ENCODE measurements at regions not wholly inside any gene's neighbourhood (a gene's known extent, or its start where the extent isn't known, plus 50 kb on each side); places are given as distances from the start of the nearest gene placed in this dataset.
"Not testable (repeated sequence)": the region's sequence is repeated elsewhere in the genome, so short reads cannot be mapped to it uniquely, and the experiment has no call there.

DNA sequence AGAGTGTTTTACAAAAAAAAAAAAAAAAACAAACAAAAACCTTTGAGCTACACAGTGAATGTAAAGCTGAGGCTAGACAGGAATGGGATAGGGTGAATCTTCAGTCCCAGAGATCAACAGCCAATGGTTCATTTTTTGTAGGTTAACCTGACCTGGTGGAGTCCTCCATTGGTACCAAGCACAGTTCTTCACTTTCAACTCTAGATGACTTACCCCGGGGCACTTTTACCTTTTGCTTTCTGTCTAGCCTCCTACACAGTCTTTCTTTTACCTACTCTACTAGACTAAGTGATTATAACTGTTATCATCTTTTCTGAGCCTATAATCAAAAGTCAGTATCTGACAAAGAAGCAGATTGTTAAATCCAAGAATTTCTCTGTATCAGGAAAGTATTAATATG is 50.9 kb downstream of the ANXA2R start:
- TF ChIP-seq EZH2 (IDR thresholded peaks at IDR 0.05) (no peak), POLR2AphosphoS5 (IDR thresholded peaks at IDR 0.05; ENCODE audit: borderline replicate concordance, low read depth, low read length) (no peak), FOXP2 (optimal IDR thresholded peaks at IDR 0.05; ENCODE audit: control extremely low read depth, extremely low read length, insufficient read depth) (no peak)
- Histone ChIP-seq H3K4me3 (no peak overlapping the region), H3K36me3 (ENCODE audit: insufficient read depth, low read length) (no peaks in the 10 kb centered on the region), H3K9ac (ENCODE audit: insufficient read length) (no peak overlapping the region), H3K27ac (no peak overlapping the region), H3K9me3 (ENCODE audit: low read depth, low read length) (no peaks in the 10 kb centered on the region)
- no peak for DNase-seq (ENCODE audit: low read depth, low spot score)

- no peaks in the 10 kb centered on the region for H3K9me3 ChIP-seq (ENCODE audit: low read depth, low read length)
- no peak for DNase-seq (ENCODE audit: low read depth, low spot score)
- H3K4me3 ChIP-seq = no peak overlapping the region
- H3K36me3 ChIP-seq (ENCODE audit: insufficient read depth, low read length) = no peaks in the 10 kb centered on the region
- TF ChIP-seq EZH2 (IDR thresholded peaks at IDR 0.05) (no peak), POLR2AphosphoS5 (IDR thresholded peaks at IDR 0.05; ENCODE audit: borderline replicate concordance, low read depth, low read length) (no peak), FOXP2 (optimal IDR thresholded peaks at IDR 0.05; ENCODE audit: control extremely low read depth, extremely low read length, insufficient read depth) (no peak)
- no peak overlapping the region for H3K9ac ChIP-seq (ENCODE audit: insufficient read length)
- no peak overlapping the region for H3K27ac ChIP-seq
Observed at GRCh38 chr5:42988568-42988967, 51.6 kb downstream of the ANXA2R start.

GRCh38 chr5:42985129-42986037 is 54.7 kb downstream of the ANXA2R start:
- no peaks in the 10 kb centered on the region for H3K9me3 ChIP-seq (ENCODE audit: low read depth, low read length)
- H3K9ac ChIP-seq (ENCODE audit: insufficient read length) = no peak overlapping the region
- no peaks in the 10 kb centered on the region for H3K36me3 ChIP-seq (ENCODE audit: insufficient read depth, low read length)
- H3K4me3 ChIP-seq = no peak overlapping the region
- no peak overlapping the region for H3K27ac ChIP-seq
- DNase-seq (ENCODE audit: low read depth, low spot score) = no peak
- TF ChIP-seq EZH2 (IDR thresholded peaks at IDR 0.05) = no peak
- TF ChIP-seq FOXP2 (optimal IDR thresholded peaks at IDR 0.05; ENCODE audit: control extremely low read depth, extremely low read length, insufficient read depth) = no peak
- no peak for TF ChIP-seq POLR2AphosphoS5 (IDR thresholded peaks at IDR 0.05; ENCODE audit: borderline replicate concordance, low read depth, low read length)

DNA sequence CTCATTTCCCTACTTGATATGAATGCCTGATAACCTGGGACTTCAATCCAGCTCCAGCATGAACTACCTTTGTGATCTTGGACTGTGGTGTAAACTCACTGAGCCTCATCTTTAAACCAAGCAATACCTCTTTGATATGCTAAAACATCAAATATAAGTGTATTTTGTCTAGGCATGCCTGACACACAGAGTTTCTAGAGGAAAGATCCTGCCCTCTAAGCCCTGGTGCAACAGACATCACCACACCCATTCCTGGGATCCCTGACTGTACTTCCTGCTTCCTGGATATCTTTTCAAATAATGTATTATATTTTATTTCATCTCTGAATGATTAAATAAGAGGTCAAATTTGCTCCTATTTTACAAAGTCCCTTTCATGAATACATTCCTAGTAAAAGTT is 55.8 kb downstream of the ANXA2R start:
- Histone ChIP-seq H3K36me3 (ENCODE audit: insufficient read depth, low read length) (no peaks in the 10 kb centered on the region), H3K4me3 (no peak overlapping the region), H3K27ac (no peak overlapping the region), H3K9ac (ENCODE audit: insufficient read length) (no peak overlapping the region), H3K9me3 (ENCODE audit: low read depth, low read length) (no peaks in the 10 kb centered on the region)
- TF ChIP-seq POLR2AphosphoS5 (IDR thresholded peaks at IDR 0.05; ENCODE audit: borderline replicate concordance, low read depth, low read length) (no peak), FOXP2 (optimal IDR thresholded peaks at IDR 0.05; ENCODE audit: control extremely low read depth, extremely low read length, insufficient read depth) (no peak), EZH2 (IDR thresholded peaks at IDR 0.05) (no peak)
- no peak for DNase-seq (ENCODE audit: low read depth, low spot score)

- no peaks in the 10 kb centered on the region for H3K9me3 ChIP-seq (ENCODE audit: low read depth, low read length)
- TF ChIP-seq FOXP2 (optimal IDR thresholded peaks at IDR 0.05; ENCODE audit: control extremely low read depth, extremely low read length, insufficient read depth) (no peak), POLR2AphosphoS5 (IDR thresholded peaks at IDR 0.05; ENCODE audit: borderline replicate concordance, low read depth, low read length) (no peak), EZH2 (IDR thresholded peaks at IDR 0.05) (no peak)
- H3K36me3 ChIP-seq (ENCODE audit: insufficient read depth, low read length) = no peaks in the 10 kb centered on the region
- H3K27ac ChIP-seq = no peak overlapping the region
- H3K4me3 ChIP-seq = no peak overlapping the region
- H3K9ac ChIP-seq (ENCODE audit: insufficient read length) = no peak overlapping the region
- no peak for DNase-seq (ENCODE audit: low read depth, low spot score)
Observed at GRCh38 chr5:42982107-42982622, 58.0 kb downstream of the ANXA2R start.

DNA sequence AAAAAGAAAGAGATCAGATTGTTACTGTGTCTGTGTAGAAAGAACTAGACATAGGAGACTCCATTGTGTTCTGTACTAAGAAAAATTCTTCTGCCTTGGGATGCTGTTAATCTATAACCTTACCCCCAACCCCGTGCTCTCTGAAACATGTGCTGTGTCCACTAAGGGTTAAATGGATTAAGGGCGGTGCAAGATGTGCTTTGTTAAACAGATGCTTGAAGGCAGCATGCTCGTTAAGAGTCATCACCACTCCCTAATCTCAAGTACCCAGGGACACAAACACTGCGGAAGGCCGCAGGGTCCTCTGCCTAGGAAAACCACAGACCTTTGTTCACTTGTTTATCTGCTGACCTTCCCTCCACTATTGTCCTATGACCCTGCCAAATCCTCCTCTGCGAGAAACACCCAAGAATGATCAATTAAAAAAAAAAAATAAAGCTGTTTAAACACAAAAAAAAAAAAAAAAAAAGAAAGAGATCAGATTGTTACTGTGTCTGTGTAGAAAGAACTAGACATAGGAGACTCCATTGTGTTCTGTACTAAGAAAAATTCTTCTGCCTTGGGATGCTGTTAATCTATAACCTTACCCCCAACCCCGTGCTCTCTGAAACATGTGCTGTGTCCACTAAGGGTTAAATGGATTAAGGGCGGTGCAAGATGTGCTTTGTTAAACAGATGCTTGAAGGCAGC is 58.6 kb downstream of the ANXA2R start:
- not testable (repeated sequence) for H3K36me3 ChIP-seq (ENCODE audit: insufficient read depth, low read length); H3K9ac ChIP-seq (ENCODE audit: insufficient read length); H3K27ac ChIP-seq; H3K4me3 ChIP-seq; DNase-seq (ENCODE audit: low read depth, low spot score); H3K9me3 ChIP-seq (ENCODE audit: low read depth, low read length)

DNA sequence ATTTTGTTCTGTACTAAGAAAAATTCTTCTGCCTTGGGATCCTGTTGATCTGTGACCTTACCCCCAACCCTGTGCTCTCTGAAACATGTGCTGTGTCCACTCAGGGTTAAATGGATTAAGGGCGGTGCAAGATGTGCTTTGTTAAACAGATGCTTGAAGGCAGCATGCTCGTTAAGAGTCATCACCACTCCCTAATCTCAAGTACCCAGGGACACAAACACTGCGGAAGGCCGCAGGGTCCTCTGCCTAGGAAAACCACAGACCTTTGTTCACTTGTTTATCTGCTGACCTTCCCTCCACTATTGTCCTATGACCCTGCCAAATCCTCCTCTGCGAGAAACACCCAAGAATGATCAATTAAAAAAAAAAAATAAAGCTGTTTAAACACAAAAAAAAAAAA is 59.1 kb downstream of the ANXA2R start:
- not testable (repeated sequence) for H3K9me3 ChIP-seq (ENCODE audit: low read depth, low read length); H3K36me3 ChIP-seq (ENCODE audit: insufficient read depth, low read length); DNase-seq (ENCODE audit: low read depth, low spot score); H3K27ac ChIP-seq; H3K4me3 ChIP-seq; H3K9ac ChIP-seq (ENCODE audit: insufficient read length)

- not testable (repeated sequence) for H3K4me3 ChIP-seq; H3K9me3 ChIP-seq (ENCODE audit: low read depth, low read length); H3K9ac ChIP-seq (ENCODE audit: insufficient read length); H3K27ac ChIP-seq; H3K36me3 ChIP-seq (ENCODE audit: insufficient read depth, low read length); DNase-seq (ENCODE audit: low read depth, low spot score)
Observed at GRCh38 chr5:42980391-42980790, 59.7 kb downstream of the ANXA2R start.

GRCh38 chr5:42979242-42979641 is 60.9 kb downstream of the ANXA2R start:
- H3K9me3 ChIP-seq (ENCODE audit: low read depth, low read length); H3K9ac ChIP-seq (ENCODE audit: insufficient read length); H3K27ac ChIP-seq; H3K36me3 ChIP-seq (ENCODE audit: insufficient read depth, low read length); H3K4me3 ChIP-seq; DNase-seq (ENCODE audit: low read depth, low spot score): not testable (repeated sequence)

Data from SK-N-MC (cell line).